Activated naive CD4-positive, alpha-beta T cell treated with anti-CD3 and anti-CD28 coated beads for 36 hours (primary cell): ENCODE measurements at regions not wholly inside any gene's neighbourhood (a gene's known extent, or its start where the extent isn't known, plus 50 kb on each side); places are given as distances from the start of the nearest gene placed in this dataset.
A peak's percentile ranks its signal among the peaks of the same experiment; 100 is the strongest.

Experiments
- CTCF ChIA-PET: fragments of 350-600 bp; sonication (Branson Sonifier 250); formaldehyde crosslinking; loops from one replicate; lab custom pipeline; 2021; ENCODE audit warnings: antibody characterized with exemption; lab: Charles Lee
- DNase-seq: peaks from one replicate; pipeline ENCODE4 v3.0.0-alpha.2; 2020
- H3K27ac Mint-ChIP-seq: one replicate; pipeline ENCODE4 v1.8.0; 2021; ENCODE audit warnings: mild to moderate bottlenecking, mixed read lengths
- H3K27me3 Mint-ChIP-seq: one replicate; pipeline ENCODE4 v1.8.0; 2021; ENCODE audit warnings: low read depth, mixed read lengths
- H3K36me3 Mint-ChIP-seq: one replicate; pipeline ENCODE4 v1.8.0; 2021; ENCODE audit warnings: low read depth, mixed read lengths
- H3K4me1 Mint-ChIP-seq: one replicate; pipeline ENCODE4 v1.8.0; 2021; ENCODE audit warnings: low read depth, mixed read lengths
- H3K4me3 Mint-ChIP-seq: one replicate; pipeline ENCODE4 v1.8.0; 2021; ENCODE audit warnings: mild to moderate bottlenecking, moderate library complexity, mixed read lengths
- H3K9me3 Mint-ChIP-seq: one replicate; pipeline ENCODE4 v1.8.0; 2021; ENCODE audit warnings: mixed read lengths
- intact Hi-C: fragments of 100-400 bp; cut with micrococcal nuclease; formaldehyde crosslinking; loops from one replicate; pipeline ENCODE4 v1.15.1; 2023

DNA sequence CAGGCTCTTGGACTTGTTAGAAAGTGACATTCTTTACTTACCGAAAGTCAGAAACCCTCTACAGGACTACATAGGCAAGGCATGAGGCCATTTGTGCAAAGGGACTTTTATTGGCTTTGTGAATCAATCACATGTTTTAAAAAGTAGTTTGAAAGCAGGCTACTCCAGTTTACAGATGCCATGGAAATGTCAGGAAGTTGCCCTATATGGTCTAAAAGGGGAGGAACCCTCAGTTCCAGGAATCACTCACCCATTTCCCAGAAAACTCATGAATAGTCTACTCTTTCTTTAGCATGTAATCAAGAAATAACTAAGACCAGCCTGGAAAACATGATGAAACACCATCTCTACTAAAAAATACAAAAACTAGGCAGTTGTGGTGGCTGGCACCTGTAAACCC lies 51.0 kb upstream of the MKRN3 start:
- peaks cover 2% of the 10 kb centered on the region for H3K9me3 Mint-ChIP-seq
- H3K4me3 Mint-ChIP-seq, result no peak overlapping the region
- no peaks in the 10 kb centered on the region for H3K4me1 Mint-ChIP-seq
- peaks cover 3% of the 10 kb centered on the region for H3K27me3 Mint-ChIP-seq
- H3K36me3 Mint-ChIP-seq, result no peaks in the 10 kb centered on the region
- intact Hi-C loops, result no loop called here
- CTCF ChIA-PET, result no interaction called here
- peak; percentile 5 for DNase-seq
- H3K27ac Mint-ChIP-seq, result no peak overlapping the region

DNA sequence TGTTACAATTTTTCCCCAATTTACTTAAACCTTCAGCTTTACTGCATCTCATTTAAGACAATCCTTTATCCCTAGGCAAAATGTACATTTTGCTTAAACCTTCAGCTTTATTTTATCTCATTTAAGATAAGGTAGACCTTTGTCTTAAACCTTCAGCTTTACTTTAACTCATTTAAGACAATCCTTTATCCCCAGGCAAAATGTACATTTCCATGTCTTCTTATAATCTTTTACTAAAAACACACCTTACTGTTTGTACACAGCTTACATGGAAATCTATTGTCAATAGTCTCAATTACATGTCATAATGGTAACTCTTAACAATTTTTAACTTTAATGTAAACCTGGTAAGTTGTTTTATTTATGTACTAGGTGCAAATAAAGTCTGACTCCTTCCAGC lies 58.7 kb upstream of the MKRN3 start:
- DNase-seq, result no peak
- intact Hi-C loops, result loop anchor here (5.0 kb wide), 1 partner anchor 61 kb away; the partner anchor contains the start of gene MKRN3
- peaks cover 2% of the 10 kb centered on the region for H3K4me1 Mint-ChIP-seq
- no peaks in the 10 kb centered on the region for H3K36me3 Mint-ChIP-seq
- CTCF ChIA-PET, result interaction anchor here (0.7 to 6.4 kb wide), 2 partner anchors 9 to 59 kb away, joined by 3 to 34 read pairs; no protein-coding TSS in a partner anchor
- no peak overlapping the region for H3K27ac Mint-ChIP-seq
- peaks cover 4% of the 10 kb centered on the region for H3K9me3 Mint-ChIP-seq
- peaks cover 3% of the 10 kb centered on the region for H3K27me3 Mint-ChIP-seq
- H3K4me3 Mint-ChIP-seq, result no peak overlapping the region

DNA sequence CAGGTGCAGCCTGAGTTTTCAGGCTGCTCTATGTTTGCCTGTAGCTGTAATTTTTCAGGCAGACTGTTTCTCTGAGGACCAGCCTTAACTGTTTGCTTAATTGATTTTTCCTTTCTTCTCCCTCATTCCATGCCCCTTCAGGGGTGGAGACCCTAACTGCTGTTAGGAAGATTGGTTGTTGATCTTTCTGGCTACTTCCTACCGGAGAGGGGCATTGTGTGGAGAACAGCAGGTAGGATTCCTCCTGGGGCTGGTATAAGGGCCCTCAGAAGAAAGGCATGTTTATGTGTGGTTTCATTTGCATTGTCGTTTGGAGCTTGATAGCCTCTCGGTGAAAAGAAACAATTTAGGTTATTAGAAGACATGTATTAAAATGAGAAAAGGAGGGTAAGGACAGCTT lies 56.9 kb upstream of the GOLGA6L2 start:
- DNase-seq, result no peak
- H3K4me1 Mint-ChIP-seq, result peaks cover 2% of the 10 kb centered on the region
- no peaks in the 10 kb centered on the region for H3K9me3 Mint-ChIP-seq
- H3K27me3 Mint-ChIP-seq, result peaks cover 6% of the 10 kb centered on the region
- H3K36me3 Mint-ChIP-seq, result no peaks in the 10 kb centered on the region
- no peak overlapping the region for H3K27ac Mint-ChIP-seq
- peak overlapping the region; percentile 13 for H3K4me3 Mint-ChIP-seq
- intact Hi-C loops, result no loop called here
- CTCF ChIA-PET, result no interaction called here

DNA sequence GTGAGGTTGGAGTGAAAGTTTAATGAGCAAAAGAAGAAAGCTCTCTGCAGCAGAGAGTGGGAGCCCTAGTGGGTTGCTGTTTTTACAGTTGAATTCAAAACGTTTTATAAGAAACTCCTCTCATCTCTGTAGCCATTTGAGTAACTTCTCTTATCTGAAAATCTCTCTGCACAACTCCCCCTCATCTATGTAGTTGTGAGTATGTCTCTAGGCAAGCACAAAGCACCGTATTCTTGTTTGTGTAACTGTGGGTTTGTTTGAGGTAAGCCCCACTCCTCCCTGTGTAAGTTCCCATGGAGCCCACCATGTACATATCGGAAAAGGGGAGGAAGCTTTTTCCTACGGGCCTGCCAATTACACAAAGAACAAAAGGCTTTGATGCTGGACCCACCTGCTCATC lies 56.5 kb upstream of the GOLGA6L2 start:
- H3K27ac Mint-ChIP-seq, result no peak overlapping the region

DNA sequence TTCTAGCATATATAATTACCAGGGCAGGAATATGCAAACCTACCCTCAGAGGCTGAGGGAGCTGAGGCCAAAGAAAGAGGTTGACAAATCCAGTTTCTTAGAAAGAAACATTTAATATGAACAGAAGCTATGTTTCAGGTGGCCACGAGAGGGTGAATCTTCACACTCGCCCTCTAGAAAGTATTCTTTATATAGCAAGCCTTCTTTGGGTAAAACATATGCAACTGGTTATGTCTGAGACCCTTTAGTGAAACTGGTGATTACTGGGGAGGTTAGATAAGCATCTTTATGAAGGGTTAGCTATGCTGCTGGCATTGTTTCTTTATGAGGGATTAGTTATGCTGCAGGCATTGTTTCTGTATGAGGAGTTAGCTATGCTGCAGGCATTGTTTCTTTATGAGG lies 50.7 kb upstream of the GOLGA6L2 start:
- intact Hi-C loops, result no loop called here
- Mint-ChIP-seq H3K27me3 (peaks cover 4% of the 10 kb centered on the region), H3K36me3 (no peaks in the 10 kb centered on the region), H3K27ac (no peak overlapping the region), H3K4me1 (no peaks in the 10 kb centered on the region), H3K4me3 (no peak overlapping the region), H3K9me3 (no peaks in the 10 kb centered on the region)
- CTCF ChIA-PET, result interaction anchor here (0.5 to 4.2 kb wide), 14 partner anchors 10 to 459 kb away, joined by 3 to 34 read pairs (median 4); partner anchors contain the start of gene TUBGCP5
- peak; percentile 7 for DNase-seq

More for the DNA sequence above, 56.5 kb upstream of the GOLGA6L2 start:
- H3K9me3 Mint-ChIP-seq, result no peaks in the 10 kb centered on the region
- no peaks in the 10 kb centered on the region for H3K36me3 Mint-ChIP-seq
- CTCF ChIA-PET, result no interaction called here
- peaks cover 6% of the 10 kb centered on the region for H3K27me3 Mint-ChIP-seq
- peaks cover 2% of the 10 kb centered on the region for H3K4me1 Mint-ChIP-seq
- H3K4me3 Mint-ChIP-seq, result no peak overlapping the region
- intact Hi-C loops, result no loop called here
- no peak for DNase-seq
